ENCODE measurements at regions not wholly inside any gene's neighbourhood (a gene's known extent, or its start where the extent isn't known, plus 50 kb on each side); places are given as distances from the start of the nearest gene placed in this dataset.

- no peak for TF ChIP-seq CTCF (IDR thresholded peaks at IDR 0.05; ENCODE audit: insufficient read depth, low read length, missing control alignments)
- no peak overlapping the region for H3K4me3 ChIP-seq (ENCODE audit: low read depth, low read length)
- DNase-seq (ENCODE audit: low read depth, low spot score), result no peak
- CTCF ChIA-PET, result interaction anchor here (0.6 kb wide), 1 partner anchor 1673 kb away, joined by 3 read pairs; no protein-coding TSS in a partner anchor
- POLR2A ChIA-PET, result no interaction called here
Measured at GRCh38 chr16:6880263-6880662, 452.4 kb upstream of the RBFOX1 start.

GRCh38 chr16:6864671-6865070, 468.0 kb upstream of the RBFOX1 start:
- TF ChIP-seq CTCF (IDR thresholded peaks at IDR 0.05; ENCODE audit: insufficient read depth, low read length, missing control alignments), result no peak
- no peak for DNase-seq (ENCODE audit: low read depth, low spot score)
- ChIA-PET POLR2A (no interaction called here), CTCF (no interaction called here)
- H3K4me3 ChIP-seq (ENCODE audit: low read depth, low read length), result no peak overlapping the region

GRCh38 chr16:6864244-6864643, 468.4 kb upstream of the RBFOX1 start:
- ChIA-PET CTCF (no interaction called here), POLR2A (no interaction called here)
- DNase-seq (ENCODE audit: low read depth, low spot score), result no peak
- no peak overlapping the region for H3K4me3 ChIP-seq (ENCODE audit: low read depth, low read length)
- no peak for TF ChIP-seq CTCF (IDR thresholded peaks at IDR 0.05; ENCODE audit: insufficient read depth, low read length, missing control alignments)

GRCh38 chr16:6863135-6863534, 469.5 kb upstream of the RBFOX1 start:
- TF ChIP-seq CTCF (IDR thresholded peaks at IDR 0.05; ENCODE audit: insufficient read depth, low read length, missing control alignments), result no peak
- ChIA-PET CTCF (no interaction called here), POLR2A (no interaction called here)
- DNase-seq (ENCODE audit: low read depth, low spot score), result no peak
- no peak overlapping the region for H3K4me3 ChIP-seq (ENCODE audit: low read depth, low read length)

- no peak for TF ChIP-seq CTCF (IDR thresholded peaks at IDR 0.05; ENCODE audit: insufficient read depth, low read length, missing control alignments)
- POLR2A ChIA-PET, result no interaction called here
- no peak for DNase-seq (ENCODE audit: low read depth, low spot score)
- no peak overlapping the region for H3K4me3 ChIP-seq (ENCODE audit: low read depth, low read length)
- CTCF ChIA-PET, result no interaction called here
Measured at GRCh38 chr16:6861815-6862477, 470.7 kb upstream of the RBFOX1 start.

GRCh38 chr16:6861135-6861814, 471.4 kb upstream of the RBFOX1 start:
- CTCF ChIA-PET, result no interaction called here
- POLR2A ChIA-PET, result no interaction called here
- H3K4me3 ChIP-seq (ENCODE audit: low read depth, low read length), result no peak overlapping the region
- no peak for DNase-seq (ENCODE audit: low read depth, low spot score)
- TF ChIP-seq CTCF (IDR thresholded peaks at IDR 0.05; ENCODE audit: insufficient read depth, low read length, missing control alignments), result no peak

Measured in AG04449 (cell line).